Thyroid gland (tissue), 4 donors: ENCODE measurements at regions not wholly inside any gene's neighbourhood (a gene's known extent, or its start where the extent isn't known, plus 50 kb on each side); places are given as distances from the start of the nearest gene placed in this dataset.

Source experiments
- DNase-seq, 2 donors: peaks; one replicate each; pipeline ENCODE4 v3.0.0-alpha.2; 2019
- H3K27ac ChIP-seq, 3 donors: fragments of 200-600 bp; sonication (generic); 1 replicate in 2 of 3; 2 replicates in 1 of 3; pipeline ENCODE4 v1.5.1; 2016 to 2019; ENCODE audit warnings: mild to moderate bottlenecking in 1 of 3, moderate library complexity in 1 of 3
- H3K27me3 ChIP-seq: fragments of 200-600 bp; sonication (generic); one replicate; pipeline ENCODE4 v1.5.1; 2019
- H3K36me3 ChIP-seq, 2 donors: fragments of 200-600 bp; sonication (generic); one replicate each; pipeline ENCODE4 v1.5.1; 2016 to 2019
- H3K4me1 ChIP-seq, 2 donors: fragments of 200-600 bp; sonication (generic); one replicate each; pipeline ENCODE4 v1.5.1; 2017 to 2019
- H3K4me3 ChIP-seq, 3 donors: fragments of 200-600 bp; sonication (generic); replicated peaks in 1 of 3; 1 replicate in 2 of 3; 2 replicates in 1 of 3; pipeline ENCODE4 v1.5.1; 2016; ENCODE audit warnings: mild to moderate bottlenecking in 1 of 3
- H3K9me3 ChIP-seq: fragments of 200-600 bp; sonication (generic); one replicate; pipeline ENCODE4 v1.5.1; 2017
- CTCF ChIP-seq, 6 experiments: fragments of 200-600 bp in 3 of 6; fragments of 450-650 bp in 3 of 6; sonication (generic) in 3 of 6; IDR thresholded peaks; one replicate each; pipeline ENCODE4 v1.5.1; 2016 to 2019; ENCODE audit warnings: antibody characterized with exemption in 6 of 6, mild to moderate bottlenecking in 2 of 6, inconsistent platforms in 1 of 6, moderate library complexity in 1 of 6
- POLR2A ChIP-seq, 2 donors: fragments of 450-650 bp; IDR thresholded peaks; one replicate each; pipeline ENCODE4 v1.6.1; 2017; ENCODE audit warnings: antibody characterized with exemption in 2 of 2, mild to moderate bottlenecking in 2 of 2, moderate library complexity in 1 of 2
- WGBS, 2 donors: methylation state at CpG; one replicate each; pipeline ENCODE4 v1.1.5; 2017; 5-methylcytosine and 5-hydroxymethylcytosine counted together
- intact Hi-C: fragments of 100-400 bp; cut with DNase I; formaldehyde crosslinking; loops from one replicate; pipeline ENCODE4 v1.15.1; 2023

GRCh38 chr2:53445383-53446070 lies 322.1 kb upstream of the CHAC2 start:
- TF ChIP-seq CTCF (IDR thresholded peaks at IDR 0.05) (no peak), POLR2A (IDR thresholded peaks at IDR 0.05) (no peak)
- intact Hi-C loops: no loop called here
- H3K9me3 ChIP-seq: no peaks in the 10 kb centered on the region
- H3K4me1 ChIP-seq: no peaks in the 10 kb centered on the region
- no peak overlapping the region for H3K27ac ChIP-seq
- no peaks in the 10 kb centered on the region for H3K27me3 ChIP-seq
- no peak for DNase-seq
- H3K36me3 ChIP-seq: no peaks in the 10 kb centered on the region
- H3K4me3 ChIP-seq: no peak overlapping the region
- WGBS, 2 donors: 68 to 82% methylated on average over 7 of the region's 7 CpGs

GRCh38 chr2:53442783-53443182 lies 324.8 kb upstream of the CHAC2 start:
- Histone ChIP-seq H3K27me3 (no peaks in the 10 kb centered on the region), H3K36me3 (no peaks in the 10 kb centered on the region), H3K4me1 (no peaks in the 10 kb centered on the region), H3K27ac (no peak overlapping the region), H3K4me3 (no peak overlapping the region), H3K9me3 (no peaks in the 10 kb centered on the region)
- intact Hi-C loops: no loop called here
- DNase-seq: no peak
- no peak for TF ChIP-seq CTCF (IDR thresholded peaks at IDR 0.05)
- TF ChIP-seq POLR2A (IDR thresholded peaks at IDR 0.05): no peak
- WGBS, 2 donors: 72 to 76% methylated on average over 4 of the region's 4 CpGs

- no peak for DNase-seq
- H3K9me3 ChIP-seq: no peaks in the 10 kb centered on the region
- TF ChIP-seq CTCF (IDR thresholded peaks at IDR 0.05): no peak
- TF ChIP-seq POLR2A (IDR thresholded peaks at IDR 0.05): no peak
- H3K27me3 ChIP-seq: no peaks in the 10 kb centered on the region
- H3K36me3 ChIP-seq: no peaks in the 10 kb centered on the region
- H3K27ac ChIP-seq: no peak overlapping the region
- H3K4me3 ChIP-seq: no peak overlapping the region
- H3K4me1 ChIP-seq: no peaks in the 10 kb centered on the region
- intact Hi-C loops: no loop called here
Measured at GRCh38 chr2:53442093-53442492, 325.5 kb upstream of the CHAC2 start.

GRCh38 chr2:53438692-53439091 lies 328.9 kb upstream of the CHAC2 start:
- TF ChIP-seq CTCF (IDR thresholded peaks at IDR 0.05) (no peak), POLR2A (IDR thresholded peaks at IDR 0.05) (no peak)
- no peak overlapping the region for H3K4me3 ChIP-seq
- 91 to 95% methylated on average over 1 of the region's 1 CpG for WGBS, 2 donors
- H3K27me3 ChIP-seq: no peaks in the 10 kb centered on the region
- no peak for DNase-seq
- H3K9me3 ChIP-seq: no peaks in the 10 kb centered on the region
- H3K36me3 ChIP-seq: no peaks in the 10 kb centered on the region
- no peak overlapping the region for H3K27ac ChIP-seq
- intact Hi-C loops: no loop called here
- no peaks in the 10 kb centered on the region for H3K4me1 ChIP-seq

- Histone ChIP-seq H3K4me3 (no peak overlapping the region), H3K27me3 (no peaks in the 10 kb centered on the region), H3K9me3 (no peaks in the 10 kb centered on the region), H3K36me3 (no peaks in the 10 kb centered on the region), H3K27ac (no peak overlapping the region), H3K4me1 (no peaks in the 10 kb centered on the region)
- WGBS, 2 donors: 64 to 82% methylated on average over 1 of the region's 1 CpG
- intact Hi-C loops: no loop called here
- TF ChIP-seq POLR2A (IDR thresholded peaks at IDR 0.05) (no peak), CTCF (IDR thresholded peaks at IDR 0.05) (no peak)
- DNase-seq: no peak
Measured at GRCh38 chr2:53438100-53438499, 329.5 kb upstream of the CHAC2 start.
